GM12878 (cell line): ENCODE measurements at regions not wholly inside any gene's neighbourhood (a gene's known extent, or its start where the extent isn't known, plus 50 kb on each side); places are given as distances from the start of the nearest gene placed in this dataset.

Source experiments
- ATAC-seq: fragments of 200-7000 bp; cut with Tn5 transposase; 3 replicates; pipeline ENCODE4 v1.9.1; 2020; ENCODE audit warnings: mild to moderate bottlenecking, moderate library complexity
- BruUV-seq: library from RNA; stranded (reverse); fragments of 400-500 nt; replicated peaks from 2 replicates; lab custom pipeline; 2021; lab: Mats Ljungman, UMichigan
- CTCF ChIA-PET: fragments of 300-600 bp; sonication (Branson Sonifier 250); formaldehyde crosslinking; extraction: SDS; loops from one replicate; lab custom pipeline; 2021; ENCODE audit warnings: inconsistent platforms; lab: Yijun Ruan, JAX
- POLR2A ChIA-PET: fragments of 350-600 bp; formaldehyde crosslinking; extraction: SDS; loops from one replicate; lab custom pipeline; 2021; ENCODE audit warnings: inconsistent platforms; lab: Charles Lee
- RAD21 ChIA-PET: fragments of 300-600 bp; sonication (Branson Sonifier 250); formaldehyde crosslinking; loops from one replicate; lab custom pipeline; 2023; ENCODE audit warnings: antibody characterized with exemption; ENCODE audit not compliant: unreplicated experiment; lab: Charles Lee
- SMC1A ChIA-PET: fragments of 300-600 bp; sonication (Branson Sonifier 250); formaldehyde crosslinking; loops from one replicate; lab custom pipeline; 2023; ENCODE audit not compliant: unreplicated experiment, uncharacterized antibody; lab: Charles Lee
- DNase-seq: peaks from one replicate; pipeline ENCODE4 v3.0.0-alpha.2; 2011; ENCODE audit warnings: low read depth, low spot score
- FAIRE-seq: peaks from 3 replicates; lab custom pipeline; 2011; peaks lifted over from hg19 to GRCh38; lab: Jason Lieb, UNC
- H2AFZ ChIP-seq: 2 replicates; pipeline ENCODE4 v1.6.0; 2011; ENCODE audit warnings: low read depth, low read length, control low read depth; ENCODE audit not compliant: control insufficient read depth
- H3K27ac ChIP-seq: 2 replicates; pipeline ENCODE4 v1.5.1; 2011; ENCODE audit warnings: control low read depth; ENCODE audit not compliant: control insufficient read depth, insufficient read depth
- H3K27me3 ChIP-seq, 2 experiments: replicated peaks in 1 of 2; 2 replicates each; pipeline versions ENCODE4 v1.6.0 to v1.6.1; 2011; ENCODE audit warnings: low read length in 1 of 2; ENCODE audit not compliant: control insufficient read depth in 2 of 2, insufficient read depth in 2 of 2
- H3K36me3 ChIP-seq, 2 experiments: 2 replicates each; pipeline ENCODE4 v1.5.1; 2011; ENCODE audit warnings: low read length in 1 of 2; ENCODE audit not compliant: control insufficient read depth in 2 of 2, insufficient read depth in 2 of 2
- H3K4me1 ChIP-seq: 2 replicates; pipeline ENCODE4 v1.6.1; 2011; ENCODE audit warnings: mild to moderate bottlenecking, low read length, moderate library complexity, mixed read lengths; ENCODE audit not compliant: control insufficient read depth, insufficient read depth
- H3K4me2 ChIP-seq: 2 replicates; pipeline ENCODE4 v1.6.0; 2011; ENCODE audit warnings: control low read depth; ENCODE audit not compliant: control insufficient read depth, insufficient read depth
- H3K4me3 ChIP-seq: fragments of 200-600 bp; sonication (generic); 2 replicates; pipeline ENCODE4 v1.5.1; 2016
- H3K79me2 ChIP-seq: 2 replicates; pipeline ENCODE4 v1.6.0; 2011; ENCODE audit warnings: low read length; ENCODE audit not compliant: control insufficient read depth, insufficient read depth
- H3K9ac ChIP-seq: 2 replicates; pipeline ENCODE4 v1.8.0; 2011; ENCODE audit warnings: low read length, control low read depth, mixed read lengths; ENCODE audit not compliant: control insufficient read depth, insufficient read depth
- H3K9me3 ChIP-seq: replicated peaks from 3 replicates; pipeline ENCODE4 v1.5.1; 2011; ENCODE audit warnings: mild to moderate bottlenecking, low read length; ENCODE audit not compliant: control insufficient read depth, insufficient read depth
- H4K20me1 ChIP-seq: 2 replicates; pipeline ENCODE4 v1.6.0; 2011; ENCODE audit not compliant: control insufficient read depth, insufficient read depth
- CBX5 ChIP-seq: sonication (generic); IDR thresholded peaks from 2 replicates; pipeline ENCODE4 v1.6.1; 2016; ENCODE audit warnings: low read depth, moderate library complexity, mild to moderate bottlenecking, inconsistent platforms
- CEBPZ ChIP-seq: fragments of 150-350 bp; IDR thresholded peaks from 2 replicates; pipeline ENCODE4 v1.6.1; 2016; ENCODE audit warnings: low read depth, low read length
- E2F4 ChIP-seq: IDR thresholded peaks from 2 replicates; pipeline ENCODE4 v1.6.1; 2012; ENCODE audit warnings: low read depth, low read length, improper control_type of control experiment
- ETV6 ChIP-seq, 2 experiments: fragments of 450-650 bp in 1 of 2; IDR thresholded peaks in 1 of 2; conservative IDR thresholded peaks in 1 of 2; 2 replicates each; pipeline ENCODE4 v1.6.1; 2014; ENCODE audit warnings: antibody characterized with exemption in 1 of 2, borderline replicate concordance in 1 of 2, low read depth in 1 of 2, mild to moderate bottlenecking in 1 of 2, moderate library complexity in 1 of 2
- EZH2 ChIP-seq: IDR thresholded peaks from 2 replicates; pipeline ENCODE4 v1.6.1; 2012; ENCODE audit warnings: low read depth, mild to moderate bottlenecking, control low read depth, inconsistent platforms, low read length, borderline replicate concordance; ENCODE audit not compliant: control insufficient read depth
- HCFC1 ChIP-seq: fragments of 150-350 bp; IDR thresholded peaks from 2 replicates; pipeline ENCODE4 v1.6.1; 2014; ENCODE audit warnings: low read length
- IKZF2 ChIP-seq, 2 experiments: fragments of 450-650 bp; IDR thresholded peaks; 2 replicates each; pipeline ENCODE4 v1.6.1; 2017; ENCODE audit warnings: mild to moderate bottlenecking in 2 of 2, moderate library complexity in 2 of 2
- KAT2A ChIP-seq: conservative IDR thresholded peaks from 2 replicates; pipeline ENCODE4 v1.6.1; 2011; ENCODE audit warnings: low read depth, low read length; ENCODE audit not compliant: control insufficient read depth
- NBN ChIP-seq: fragments of 450-650 bp; IDR thresholded peaks from 2 replicates; pipeline ENCODE4 v1.6.1; 2016
- NFYB ChIP-seq: IDR thresholded peaks from 2 replicates; pipeline ENCODE4 v1.6.1; 2011; ENCODE audit warnings: low read depth, mild to moderate bottlenecking, low read length, improper control_type of control experiment, moderate library complexity; ENCODE audit not compliant: insufficient read depth
- SIN3A ChIP-seq: IDR thresholded peaks from 2 replicates; pipeline ENCODE4 v1.6.1; 2012; ENCODE audit warnings: low read depth, low read length, improper control_type of control experiment
- SMC3 ChIP-seq: IDR thresholded peaks from 2 replicates; pipeline ENCODE4 v1.6.1; 2011; ENCODE audit warnings: low read length, improper control_type of control experiment, borderline replicate concordance
- USF2 ChIP-seq: IDR thresholded peaks from 2 replicates; pipeline ENCODE4 v1.6.1; 2011; ENCODE audit warnings: low read depth, low read length, improper control_type of control experiment, borderline replicate concordance
- ZNF217 ChIP-seq: fragments of 450-650 bp; IDR thresholded peaks from 2 replicates; pipeline ENCODE4 v1.6.1; 2017; ENCODE audit warnings: antibody characterized with exemption, mild to moderate bottlenecking
- ZNF384 ChIP-seq: IDR thresholded peaks from 2 replicates; pipeline ENCODE4 v1.6.1; 2012; ENCODE audit warnings: low read depth, mild to moderate bottlenecking, low read length, improper control_type of control experiment, borderline replicate concordance
- WGBS: methylation state at CpG from one replicate; pipeline ENCODE4 v1.1.6; 2016; ENCODE audit warnings: low lambda C conversion rate; ENCODE audit not compliant: insufficient replicate concordance, insufficient coverage; ENCODE audit errors: missing lambda C conversion rate; 5-methylcytosine and 5-hydroxymethylcytosine counted together
- in situ Hi-C: fragments of 300-500 bp; cut with MboI; formaldehyde crosslinking; loops from 9 replicates; pipeline ENCODE4 v1.14.3; 2018; ENCODE audit warnings: mixed read lengths
- intact Hi-C: fragments of 100-400 bp; cut with micrococcal nuclease; formaldehyde crosslinking; loops from one replicate; pipeline ENCODE4 v1.14.2; 2022; ENCODE audit not compliant: unreplicated experiment

- RAD21 ChIA-PET = no interaction called here
- Histone ChIP-seq H3K9ac (no peak overlapping the region), H3K36me3 (no peaks in the 10 kb centered on the region), H2AFZ (no peak overlapping the region), H3K27ac (no peak overlapping the region), H3K4me1 (no peaks in the 10 kb centered on the region), H3K4me2 (no peak overlapping the region), H3K4me3 (no peak overlapping the region), H4K20me1 (no peaks in the 10 kb centered on the region; the same call in 1 of the 2 replicates), H3K27me3 (peaks cover 0 to 2% of the 10 kb centered on the region in 2 experiments; a peak in 1 of 4 replicates), H3K9me3 (no peaks in the 10 kb centered on the region)
- 10% methylated on average over 6 of the region's 6 CpGs for WGBS
- FAIRE-seq (no peak), DNase-seq (no peak), ATAC-seq (no peak)
- POLR2A ChIA-PET = no interaction called here
- in situ Hi-C loops = no loop called here
- no TSS peak for BruUV-seq
- SMC1A ChIA-PET = interaction anchor here (3.0 kb wide), 1 partner anchor 391 kb away, joined by 13 read pairs; no protein-coding TSS in a partner anchor
- no peak for TF ChIP-seq USF2
- TF ChIP-seq CBX5 = no peak
- TF ChIP-seq CEBPZ = no peak
- no peak for TF ChIP-seq SIN3A
- TF ChIP-seq ETV6 (conservative IDR thresholded peaks at IDR 0.05 in 1 of 2, IDR thresholded peaks at IDR 0.05 in 1 of 2; ENCODE audit: borderline replicate concordance in 1 of 2, low read depth in 1 of 2) = no peak
- TF ChIP-seq IKZF2 (IDR thresholded peaks at IDR 0.05) = no peak
- TF ChIP-seq NBN = no peak
- TF ChIP-seq SMC3 = no peak
- no peak for TF ChIP-seq E2F4
- TF ChIP-seq ZNF217 = no peak
- no peak for TF ChIP-seq NFYB
- no peak for TF ChIP-seq HCFC1
- no peak for TF ChIP-seq ZNF384
- TF ChIP-seq EZH2 = no peak
- TF ChIP-seq KAT2A = no peak
- TF ChIP-seq, all 136 proteins: peak for 0
- intact Hi-C loops = no loop called here
- no peaks in the 10 kb centered on the region for H3K79me2 ChIP-seq
- CTCF ChIA-PET = interaction anchor here (1.2 to 1.8 kb wide), 4 partner anchors 17 to 420 kb away, joined by 3 to 6 read pairs (median 3); no protein-coding TSS in a partner anchor
Observed at GRCh38 chr10:123575105-123575504, 91.0 kb upstream of the GPR26 start.
